GM19025 (cell line): ENCODE measurements at regions not wholly inside any gene's neighbourhood (a gene's known extent, or its start where the extent isn't known, plus 50 kb on each side); places are given as distances from the start of the nearest gene placed in this dataset.

Source experiments
- ATAC-seq: cut with Tn5 transposase; IDR thresholded peaks from one replicate; pipeline ENCODE4 v1.9.1; 2021; ENCODE audit warnings: mild to moderate bottlenecking, low read depth, moderate library complexity; ENCODE audit not compliant: unreplicated experiment

GRCh38 chr11:95692526-95693260, 96.9 kb downstream of the FAM76B start:
- no peak for ATAC-seq

DNA sequence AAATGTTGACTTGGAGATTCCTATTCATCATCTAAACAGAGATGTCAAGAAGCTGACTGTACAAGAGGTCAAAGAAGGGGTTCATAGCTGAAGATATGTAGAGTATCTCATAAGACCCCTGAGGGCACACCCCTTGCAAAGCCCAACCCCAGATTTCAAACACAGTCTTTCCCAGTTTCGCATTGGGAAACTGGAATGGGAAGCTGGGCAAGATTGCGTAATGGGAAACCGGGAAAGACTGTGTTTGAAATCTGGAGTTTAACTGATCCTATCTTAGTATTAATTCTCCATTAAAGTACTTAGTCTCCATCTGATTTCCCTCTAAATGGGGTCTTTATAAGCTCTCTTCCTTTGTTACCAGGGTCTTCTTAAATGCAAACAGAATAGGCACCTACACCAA, 99.5 kb downstream of the FAM76B start:
- no peak for ATAC-seq

- no peak for ATAC-seq
Observed at GRCh38 chr11:95688501-95689222, 100.9 kb downstream of the FAM76B start.

GRCh38 chr11:95688015-95688414, 101.6 kb downstream of the FAM76B start:
- ATAC-seq = no peak

DNA sequence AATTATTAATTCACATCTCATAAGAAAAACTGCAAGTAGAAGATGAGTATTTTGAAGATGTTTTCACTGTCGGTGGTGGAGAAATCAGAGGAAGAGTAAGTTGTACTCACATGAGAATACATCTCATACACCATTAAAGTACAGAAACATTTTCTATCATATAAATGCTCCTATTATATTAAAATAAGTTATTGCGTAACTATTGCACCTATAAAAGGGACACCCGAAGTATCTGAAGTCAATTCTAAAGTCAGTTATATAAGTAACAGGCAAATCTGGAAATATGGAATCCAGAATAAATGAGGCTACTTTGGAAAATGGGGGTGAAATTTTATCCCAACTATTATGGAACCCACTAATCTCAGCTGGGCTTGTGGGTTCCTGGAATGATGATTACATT, 103.3 kb downstream of the FAM76B start:
- no peak for ATAC-seq

GRCh38 chr11:95684701-95685100, 104.9 kb downstream of the FAM76B start:
- no peak for ATAC-seq

- ATAC-seq = no peak
Observed at GRCh38 chr11:95684170-95684569, 105.4 kb downstream of the FAM76B start.

DNA sequence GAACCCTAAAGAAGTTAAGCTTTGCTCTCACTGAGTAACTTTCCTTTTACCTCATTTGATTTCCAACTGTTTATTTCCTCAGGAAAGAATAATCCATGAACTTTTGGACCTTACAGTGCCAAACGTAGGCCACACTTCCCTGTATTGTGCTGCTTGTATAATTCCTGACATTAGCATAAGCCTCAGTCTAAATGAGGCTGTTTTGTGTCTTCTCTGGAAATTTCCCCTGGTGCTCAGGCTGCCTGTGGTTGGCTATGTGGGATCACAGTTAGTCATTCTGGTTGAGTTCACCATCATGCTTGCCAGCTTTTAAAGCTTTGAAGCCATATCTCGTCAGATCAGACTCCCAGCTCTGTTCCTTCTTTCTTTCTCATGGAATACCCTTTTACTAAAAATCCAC, 107.0 kb downstream of the FAM76B start:
- ATAC-seq = peak; percentile 63

- ATAC-seq = peak; percentile 77
Observed at GRCh38 chr11:95680169-95680929, 109.2 kb downstream of the FAM76B start.

- no peak for ATAC-seq
Observed at GRCh38 chr11:95678988-95679387, 110.6 kb downstream of the FAM76B start.

GRCh38 chr11:95676308-95676707, 113.3 kb downstream of the FAM76B start:
- ATAC-seq = no peak

GRCh38 chr11:95675585-95675984, 114.0 kb downstream of the FAM76B start:
- ATAC-seq = no peak

GRCh38 chr11:95674657-95675358, 114.8 kb downstream of the FAM76B start:
- ATAC-seq = no peak

- ATAC-seq = no peak
Observed at GRCh38 chr11:95671768-95672167, 117.8 kb downstream of the FAM76B start.

- no peak for ATAC-seq
Observed at GRCh38 chr11:95668131-95668530, 121.5 kb downstream of the FAM76B start.

- no peak for ATAC-seq
Observed at GRCh38 chr11:95661162-95661561, 128.4 kb downstream of the FAM76B start.

DNA sequence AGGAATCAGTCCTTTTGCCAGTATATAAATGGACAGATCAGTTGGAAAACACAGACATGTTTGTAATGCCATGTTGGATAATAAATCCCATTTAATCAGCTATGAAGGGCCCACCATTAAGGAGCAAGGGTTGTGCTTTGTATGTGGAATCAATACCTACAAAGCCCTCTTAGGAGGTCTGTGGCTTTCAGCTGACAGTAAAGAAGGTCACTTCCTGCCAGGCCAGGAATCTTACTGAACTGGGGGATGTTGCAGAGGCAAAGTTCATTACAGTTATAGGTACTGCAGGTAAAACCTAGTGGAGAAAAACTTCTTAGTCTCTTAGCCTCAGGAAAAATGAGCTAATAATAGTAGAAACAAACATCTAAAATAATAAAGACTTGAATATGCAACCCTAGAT, 129.5 kb downstream of the FAM76B start:
- ATAC-seq = no peak

GRCh38 chr11:95659088-95659487, 130.5 kb downstream of the FAM76B start:
- ATAC-seq = no peak

DNA sequence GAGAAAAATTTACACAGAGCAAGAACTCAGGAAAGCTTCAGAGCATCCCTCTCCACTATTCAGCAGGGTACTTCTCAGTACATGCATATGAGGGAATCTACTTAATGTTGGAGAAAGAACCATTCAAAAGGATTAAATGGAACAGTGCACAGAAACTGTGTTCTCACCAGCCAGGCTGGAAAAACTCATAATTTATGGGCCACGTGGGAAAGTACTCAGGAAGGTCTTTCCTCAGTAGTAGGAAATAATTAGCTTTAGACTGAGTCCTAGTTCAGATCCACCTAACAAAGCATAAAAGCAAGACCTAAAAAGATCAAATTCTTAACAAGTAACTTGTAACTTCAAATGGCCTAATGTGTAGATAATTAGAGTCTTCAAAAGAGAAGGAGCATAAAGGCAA, 134.0 kb downstream of the FAM76B start:
- no peak for ATAC-seq

DNA sequence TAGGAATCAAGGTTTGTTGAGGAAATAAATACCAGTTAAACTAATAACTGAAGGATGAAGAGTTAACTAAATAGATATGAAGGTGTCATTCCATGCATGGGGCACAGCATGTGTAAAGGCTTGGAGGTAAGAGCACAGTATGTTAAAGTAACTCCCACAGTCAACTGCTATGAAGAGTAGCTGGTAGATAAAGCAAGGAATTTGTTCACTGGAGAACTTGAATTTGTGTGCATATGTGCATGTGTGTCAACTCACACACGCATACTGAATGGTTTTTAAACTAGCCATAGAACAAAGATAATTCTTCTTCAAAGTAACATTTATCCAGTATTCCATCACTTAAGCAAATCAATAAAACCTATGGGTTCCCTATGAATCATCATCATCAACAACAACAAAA, 135.9 kb downstream of the FAM76B start:
- no peak for ATAC-seq

DNA sequence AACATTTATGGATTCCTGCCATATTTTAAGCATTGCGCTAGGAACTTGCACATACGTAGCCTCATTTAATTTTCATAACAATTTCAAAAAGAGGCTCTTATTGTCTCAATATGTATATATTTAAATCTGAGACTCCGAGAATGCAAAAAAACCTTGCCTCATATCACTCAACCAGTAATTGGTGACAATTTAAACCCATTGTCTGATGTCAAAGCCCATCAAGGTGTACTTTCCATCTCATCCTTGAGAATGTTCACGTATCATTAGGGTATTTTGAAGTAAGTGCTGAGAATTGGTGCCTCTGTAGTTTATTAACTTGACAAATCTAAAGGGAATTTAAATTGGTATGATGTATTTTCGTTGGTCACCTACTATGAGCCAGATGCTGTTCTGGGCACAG, 136.5 kb downstream of the FAM76B start:
- no peak for ATAC-seq
